WTC11 (cell line): ENCODE measurements at regions not wholly inside any gene's neighbourhood (a gene's known extent, or its start where the extent isn't known, plus 50 kb on each side); places are given as distances from the start of the nearest gene placed in this dataset.

Source experiments
- ATAC-seq: fragments of 200-7000 bp; cut with Tn5 transposase; 2 replicates; pipeline ENCODE4 v1.10.0; 2021; ENCODE audit warnings: mild to moderate bottlenecking, moderate library complexity
- CTCF ChIA-PET: fragments of 300-600 bp; sonication (Branson Sonifier 250); formaldehyde crosslinking; loops from one replicate; lab custom pipeline; 2021; ENCODE audit warnings: antibody characterized with exemption; lab: Charles Lee
- POLR2A ChIA-PET: fragments of 350-600 bp; sonication (Branson Sonifier 250); formaldehyde crosslinking; loops from one replicate; lab custom pipeline; 2021; ENCODE audit warnings: antibody characterized with exemption; lab: Charles Lee
- DNase-seq: peaks from one replicate; pipeline ENCODE4 v3.0.0; 2021; ENCODE audit warnings: low spot score
- H3K27ac Mint-ChIP-seq: 2 replicates; pipeline ENCODE4 v1.8.0; 2021; ENCODE audit warnings: mixed read lengths
- H3K27me3 Mint-ChIP-seq: 2 replicates; pipeline ENCODE4 v1.8.0; 2021; ENCODE audit warnings: low read depth, mild to moderate bottlenecking, moderate library complexity, mixed read lengths
- H3K36me3 Mint-ChIP-seq: 2 replicates; pipeline ENCODE4 v1.8.0; 2021; ENCODE audit warnings: mixed read lengths
- H3K4me1 Mint-ChIP-seq: 2 replicates; pipeline ENCODE4 v1.8.0; 2022; ENCODE audit warnings: mixed read lengths
- H3K4me3 Mint-ChIP-seq: 2 replicates; pipeline ENCODE4 v1.8.0; 2021; ENCODE audit warnings: mild to moderate bottlenecking, moderate library complexity, mixed read lengths
- H3K9me3 Mint-ChIP-seq: 2 replicates; pipeline ENCODE4 v1.8.0; 2021; ENCODE audit warnings: mixed read lengths
- AFF4 ChIP-seq: sonication (generic); formaldehyde crosslinking; IDR thresholded peaks from 2 replicates; pipeline ENCODE4 v1.8.1; 2023; ENCODE audit warnings: mild to moderate bottlenecking, missing genetic modification reagents, borderline replicate concordance
- ARID4B ChIP-seq: sonication (generic); formaldehyde crosslinking; IDR thresholded peaks from 2 replicates; pipeline ENCODE4 v1.8.0; 2023; ENCODE audit warnings: missing genetic modification reagents, mild to moderate bottlenecking, borderline replicate concordance
- FOXK1 ChIP-seq: sonication (generic); formaldehyde crosslinking; IDR thresholded peaks from 2 replicates; pipeline ENCODE4 v1.8.0; 2022; ENCODE audit warnings: mild to moderate bottlenecking, moderate library complexity, missing genetic modification reagents
- FOXP1 ChIP-seq: sonication (generic); formaldehyde crosslinking; IDR thresholded peaks from 2 replicates; pipeline ENCODE4 v1.8.0; 2022; ENCODE audit warnings: missing genetic modification reagents, mild to moderate bottlenecking, moderate library complexity, borderline replicate concordance
- IRF2 ChIP-seq: sonication (generic); formaldehyde crosslinking; IDR thresholded peaks from 2 replicates; pipeline ENCODE4 v1.8.0; 2022; ENCODE audit warnings: low read depth, missing genetic modification reagents, borderline replicate concordance
- MXD4 ChIP-seq: fragments of 250-450 bp; sonication (Bioruptor Pico); IDR thresholded peaks from 2 replicates; pipeline ENCODE4 v1.8.0; 2021; ENCODE audit warnings: mild to moderate bottlenecking, moderate library complexity, borderline replicate concordance
- MYBL2 ChIP-seq: sonication (generic); formaldehyde crosslinking; IDR thresholded peaks from 2 replicates; pipeline ENCODE4 v1.8.1; 2023; ENCODE audit warnings: mild to moderate bottlenecking, moderate library complexity, missing genetic modification reagents
- NFATC4 ChIP-seq: fragments of 250-450 bp; sonication (Bioruptor Pico); IDR thresholded peaks from 2 replicates; pipeline ENCODE4 v1.9.0; 2021; ENCODE audit warnings: mild to moderate bottlenecking
- SP1 ChIP-seq: sonication (generic); formaldehyde crosslinking; conservative IDR thresholded peaks from 2 replicates; pipeline ENCODE4 v1.8.1; 2022; ENCODE audit warnings: missing genetic modification reagents
- ZNF219 ChIP-seq: sonication (generic); formaldehyde crosslinking; IDR thresholded peaks from 2 replicates; pipeline ENCODE4 v1.8.0; 2023; ENCODE audit warnings: missing genetic modification reagents, mild to moderate bottlenecking, borderline replicate concordance
- ZNF512 ChIP-seq: sonication (generic); formaldehyde crosslinking; IDR thresholded peaks from 2 replicates; pipeline ENCODE4 v1.8.1; 2022; ENCODE audit warnings: missing genetic modification reagents, borderline replicate concordance

- H3K36me3 Mint-ChIP-seq: no peaks in the 10 kb centered on the region
- DNase-seq (no peak), ATAC-seq (no peak)
- POLR2A ChIA-PET: no interaction called here
- no peak overlapping the region for H3K4me3 Mint-ChIP-seq
- no peaks in the 10 kb centered on the region; the same call in 1 of the 2 replicates for H3K27me3 Mint-ChIP-seq
- TF ChIP-seq SP1 (CRISPR knock-in tag): no peak
- TF ChIP-seq MYBL2 (CRISPR knock-in tag): no peak
- no peak for TF ChIP-seq FOXP1 (CRISPR knock-in tag)
- TF ChIP-seq MXD4 (CRISPR knock-in tag): no peak
- TF ChIP-seq ZNF219 (CRISPR knock-in tag): no peak
- TF ChIP-seq NFATC4: no peak
- no peak for TF ChIP-seq IRF2 (CRISPR knock-in tag)
- TF ChIP-seq ARID4B (CRISPR knock-in tag): no peak
- TF ChIP-seq ZNF512 (CRISPR knock-in tag): no peak
- no peak for TF ChIP-seq AFF4 (CRISPR knock-in tag)
- TF ChIP-seq, all 79 proteins: peak for 0
- no peak overlapping the region for H3K27ac Mint-ChIP-seq
- H3K4me1 Mint-ChIP-seq: peaks cover 4% of the 10 kb centered on the region; the same call in 1 of the 2 replicates
- CTCF ChIA-PET: no interaction called here
- H3K9me3 Mint-ChIP-seq: no peaks in the 10 kb centered on the region
Measured at GRCh38 chr14:51185754-51186153, 54.3 kb upstream of the TMX1 start.

GRCh38 chr14:51188566-51189185, 51.4 kb upstream of the TMX1 start:
- Mint-ChIP-seq H3K36me3 (no peaks in the 10 kb centered on the region), H3K27me3 (no peaks in the 10 kb centered on the region; the same call in 1 of the 2 replicates), H3K4me1 (peaks cover 4% of the 10 kb centered on the region; the same call in 1 of the 2 replicates), H3K9me3 (no peaks in the 10 kb centered on the region), H3K27ac (no peak overlapping the region), H3K4me3 (no peak overlapping the region)
- no peak for TF ChIP-seq FOXK1 (CRISPR knock-in tag)
- ATAC-seq: no peak
- POLR2A ChIA-PET: no interaction called here
- CTCF ChIA-PET: no interaction called here
- DNase-seq: no peak
